ENCODE measurements at regions not wholly inside any gene's neighbourhood (a gene's known extent, or its start where the extent isn't known, plus 50 kb on each side); places are given as distances from the start of the nearest gene placed in this dataset.
A peak's percentile ranks its signal among the peaks of the same experiment; 100 is the strongest.
"Not testable (repeated sequence)": the region's sequence is repeated elsewhere in the genome, so short reads cannot be mapped to it uniquely, and the experiment has no call there.

DNA sequence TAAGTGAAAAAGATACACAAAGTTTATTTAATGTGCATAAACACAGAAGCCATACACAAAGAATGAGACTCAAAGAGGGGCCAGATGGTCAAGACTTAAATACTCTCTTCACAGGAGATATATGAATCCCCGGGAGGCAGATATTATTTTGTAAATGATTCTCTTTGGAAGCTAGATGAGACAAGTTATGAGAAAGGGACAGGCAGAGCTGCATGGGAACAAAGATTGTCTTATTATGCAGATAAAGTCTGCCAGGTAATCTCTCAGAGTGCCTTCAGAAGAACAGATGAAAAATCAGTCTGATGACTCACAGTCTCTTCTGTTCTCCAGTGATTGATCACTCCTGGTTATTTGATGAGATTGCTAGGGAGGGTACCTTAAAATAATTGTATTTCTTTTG is 89.0 kb downstream of the NAF1 start:
- no peak for ATAC-seq
- intact Hi-C loops (cut with micrococcal nuclease), result no loop called here

GRCh38 chr4:163072222-163072621 is 94.5 kb downstream of the NAF1 start:
- intact Hi-C loops (cut with micrococcal nuclease), result no loop called here
- no peak for ATAC-seq
- no peak for DNase-seq

More for the DNA sequence above, 89.0 kb downstream of the NAF1 start:
- no peak for DNase-seq

GRCh38 chr4:163071308-163071707 is 95.4 kb downstream of the NAF1 start:
- intact Hi-C loops (cut with micrococcal nuclease), result no loop called here
- ATAC-seq (no peak), DNase-seq (no peak)

GRCh38 chr4:163070023-163070422 is 96.7 kb downstream of the NAF1 start:
- ATAC-seq (no peak), DNase-seq (no peak)
- intact Hi-C loops (cut with micrococcal nuclease), result no loop called here

GRCh38 chr4:163063891-163064290 is 102.8 kb downstream of the NAF1 start:
- intact Hi-C loops (cut with micrococcal nuclease), result no loop called here
- DNase-seq (no peak), ATAC-seq (no peak)

DNA sequence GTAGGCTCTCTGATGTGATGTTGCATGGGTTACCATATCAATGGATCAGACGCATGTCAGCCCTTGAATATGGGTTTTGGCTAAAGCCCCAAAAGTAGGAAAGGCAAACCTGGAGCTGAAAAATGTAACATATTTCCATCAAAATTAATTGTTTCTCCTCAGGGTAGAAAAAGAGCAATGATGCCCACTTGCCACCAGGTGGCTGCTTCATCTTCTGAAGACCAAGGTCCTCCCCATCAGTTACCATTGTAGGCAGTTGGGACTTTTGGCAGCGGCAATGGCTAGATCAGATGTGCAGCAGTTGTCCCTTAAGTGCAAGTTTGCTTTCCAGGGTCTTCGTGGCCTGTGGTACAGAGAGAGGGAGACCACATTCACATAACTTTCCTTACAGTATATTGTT is 118.2 kb downstream of the NAF1 start:
- ATAC-seq (no peak), DNase-seq (no peak)
- intact Hi-C loops (cut with micrococcal nuclease), result no loop called here

- ATAC-seq, result no peak
- intact Hi-C loops (cut with micrococcal nuclease), result no loop called here
- DNase-seq, result no peak
These were observed 124.4 kb downstream of the NAF1 start for GRCh38 chr4:163042306-163042705.

DNA sequence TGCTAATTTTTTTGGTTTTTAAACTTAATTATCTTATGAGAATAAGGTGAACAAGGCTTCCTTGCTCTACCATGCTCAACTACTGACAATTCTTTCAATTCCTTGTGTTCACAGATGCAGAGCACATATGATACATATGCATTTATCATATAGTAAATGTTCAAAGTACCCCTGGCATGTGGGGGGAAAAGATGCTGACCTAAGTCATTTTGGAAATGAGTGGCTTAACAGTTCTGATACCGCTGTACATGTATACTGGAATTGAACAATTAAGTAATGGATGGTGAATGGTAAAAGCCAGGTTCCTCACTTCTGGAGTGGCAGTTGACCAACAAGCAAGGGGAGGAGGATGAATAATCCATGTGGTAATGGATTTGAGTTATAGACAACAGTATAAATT is 149.6 kb downstream of the NAF1 start:
- ATAC-seq (no peak), DNase-seq (no peak)
- intact Hi-C loops (cut with micrococcal nuclease), result no loop called here

DNA sequence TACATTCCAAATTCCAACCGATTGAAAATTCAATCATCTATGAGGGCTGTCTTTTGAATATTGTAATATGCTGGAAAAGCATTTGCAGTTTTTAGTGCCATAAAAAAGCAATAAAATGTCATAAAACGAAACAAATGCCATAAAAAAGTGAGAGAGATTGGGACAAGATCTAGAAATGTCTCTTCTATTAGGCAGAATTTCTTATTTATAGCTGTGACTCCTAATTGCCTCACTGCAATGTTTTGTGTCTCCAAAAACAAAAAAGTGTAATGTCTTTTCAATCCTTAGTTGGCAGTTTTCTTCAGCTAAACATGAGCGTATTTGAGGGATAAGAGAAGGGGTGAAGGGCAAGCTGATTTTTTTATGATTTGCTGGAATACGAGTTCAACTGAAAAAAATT is 153.9 kb downstream of the NAF1 start:
- intact Hi-C loops (cut with micrococcal nuclease), result no loop called here
- ATAC-seq (no peak), DNase-seq (no peak)

- intact Hi-C loops (cut with micrococcal nuclease), result no loop called here
These were observed 162.7 kb downstream of the NAF1 start for GRCh38 chr4:163003979-163004378.

DNA sequence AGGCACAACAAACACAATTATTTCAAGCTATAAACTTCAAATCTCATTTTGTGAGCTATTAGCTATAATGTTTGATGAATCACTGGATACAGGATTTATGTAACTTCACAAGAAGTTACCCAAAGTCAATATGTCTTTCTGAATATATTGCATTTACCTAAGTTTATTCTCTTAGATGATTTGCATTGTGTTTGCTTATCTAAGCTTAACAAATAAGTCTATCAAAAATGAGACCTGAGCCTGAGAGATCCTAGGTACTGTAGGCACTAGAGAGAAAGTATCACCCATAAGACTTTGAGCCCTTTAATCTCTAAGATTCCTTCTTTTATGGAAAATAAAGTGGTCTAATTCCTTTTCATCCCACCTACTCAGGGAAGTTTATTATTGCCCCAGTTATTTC is 178.2 kb downstream of the NAF1 start:
- intact Hi-C loops (cut with micrococcal nuclease), result no loop called here
- DNase-seq (no peak), ATAC-seq (no peak)

More at GRCh38 chr4:163003979-163004378, 162.7 kb downstream of the NAF1 start:
- DNase-seq (no peak), ATAC-seq (no peak)

DNA sequence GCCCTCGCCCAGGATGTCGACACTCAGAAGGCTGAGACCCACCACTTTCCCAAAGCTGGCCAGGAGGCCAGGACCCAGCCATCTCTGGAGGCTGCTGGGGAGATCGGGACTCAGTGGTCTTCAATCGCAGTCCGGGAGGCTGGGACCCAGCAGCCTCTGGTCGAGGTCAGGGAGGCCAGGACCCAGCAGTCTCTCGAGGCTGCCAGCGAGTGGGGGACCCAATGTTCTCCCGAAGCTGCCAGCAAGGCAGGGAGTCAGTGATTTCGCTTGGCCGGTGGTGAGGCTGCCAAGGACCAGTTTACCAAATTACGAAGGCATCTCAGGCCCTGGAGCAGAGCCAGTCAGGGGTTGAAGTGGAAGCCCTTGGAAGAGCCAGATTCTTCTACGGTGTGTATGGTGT is 181.6 kb downstream of the NAF1 start:
- intact Hi-C loops (cut with micrococcal nuclease), result no loop called here
- DNase-seq, result no peak
- no peak for ATAC-seq

GRCh38 chr4:162984621-162985020 is 182.1 kb downstream of the NAF1 start:
- intact Hi-C loops (cut with micrococcal nuclease), result no loop called here
- ATAC-seq (no peak), DNase-seq (no peak)

DNA sequence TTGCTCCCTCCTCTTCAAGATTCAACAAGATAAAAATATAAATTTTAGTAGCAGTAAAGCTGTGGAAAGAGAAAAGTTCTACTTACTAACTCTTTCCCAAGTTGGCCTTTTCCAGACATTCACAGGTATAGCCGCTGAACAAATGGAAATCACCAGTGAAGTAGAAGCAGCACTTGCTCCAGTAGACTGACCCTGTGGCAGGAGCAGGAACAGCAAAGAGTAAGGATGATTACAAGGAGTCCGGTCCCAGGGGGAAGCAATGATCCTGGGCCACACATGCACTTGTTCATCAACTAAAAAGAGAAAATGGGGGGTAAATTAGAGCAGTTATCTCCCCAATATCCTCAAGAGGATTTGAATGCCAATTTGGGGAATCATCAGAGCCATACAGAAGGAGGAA is 184.9 kb downstream of the NAF1 start:
- DNase-seq (no peak), ATAC-seq (no peak)
- intact Hi-C loops (cut with micrococcal nuclease), result no loop called here

- intact Hi-C loops (cut with micrococcal nuclease), result no loop called here
- ATAC-seq (no peak), DNase-seq (no peak)
These were observed 188.3 kb downstream of the NAF1 start for GRCh38 chr4:162978398-162978797.

DNA sequence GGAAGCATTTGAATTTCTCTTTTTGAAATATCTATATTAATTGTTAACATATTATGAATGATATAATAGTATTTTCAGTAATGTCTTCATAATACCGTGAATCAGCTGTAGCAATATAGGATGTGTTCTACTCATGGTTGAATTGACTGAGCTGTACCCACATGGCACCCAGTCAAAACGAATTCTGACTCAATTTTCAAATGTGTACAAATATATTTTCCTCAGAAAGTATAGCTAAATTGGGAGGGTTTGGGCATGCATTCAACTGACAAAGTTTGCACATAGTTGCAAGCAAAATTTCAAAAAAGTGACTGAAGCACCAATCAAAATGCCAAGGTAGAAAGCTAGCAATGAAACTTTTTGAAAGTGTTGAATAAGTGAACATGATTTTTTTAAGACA is 188.9 kb downstream of the NAF1 start:
- ATAC-seq, result no peak
- DNase-seq, result no peak
- intact Hi-C loops (cut with micrococcal nuclease), result no loop called here

DNA sequence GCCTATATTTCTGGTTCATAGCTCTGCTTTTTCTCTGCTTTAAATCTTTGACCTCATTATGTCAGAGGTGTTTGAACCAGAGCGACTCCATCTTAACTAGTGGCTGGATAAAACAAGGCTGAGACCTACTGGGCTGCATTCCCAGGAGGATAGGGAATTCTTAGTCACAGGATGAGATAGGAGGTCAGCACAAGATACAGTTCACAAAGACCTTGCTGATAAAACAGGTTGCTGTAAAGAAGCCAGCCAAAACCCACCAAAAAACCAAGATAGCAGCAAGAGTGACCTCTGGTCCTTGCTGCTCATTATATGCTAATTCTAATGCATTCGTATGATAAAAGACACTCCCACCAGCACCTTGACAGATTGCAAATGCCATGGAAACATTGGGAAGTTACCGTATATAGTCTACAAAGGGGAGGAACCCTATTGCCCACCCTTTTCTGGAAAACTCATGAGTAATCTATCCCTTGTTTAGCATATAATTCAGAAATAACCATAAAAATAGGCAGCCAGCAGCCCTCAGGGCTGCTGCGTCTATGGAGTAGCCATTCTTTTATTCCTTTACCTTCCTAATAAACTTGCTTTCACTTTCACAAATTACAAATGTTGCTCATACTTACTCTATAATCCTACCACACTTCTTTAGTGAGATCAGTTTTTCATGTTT is 193.9 kb downstream of the NAF1 start:
- ATAC-seq (no peak), DNase-seq (no peak)
- intact Hi-C loops (cut with micrococcal nuclease), result no loop called here

- intact Hi-C loops (cut with micrococcal nuclease), result no loop called here
- DNase-seq, result no peak
- ATAC-seq, result no peak
These were observed 197.5 kb downstream of the NAF1 start for GRCh38 chr4:162969194-162969593.

DNA sequence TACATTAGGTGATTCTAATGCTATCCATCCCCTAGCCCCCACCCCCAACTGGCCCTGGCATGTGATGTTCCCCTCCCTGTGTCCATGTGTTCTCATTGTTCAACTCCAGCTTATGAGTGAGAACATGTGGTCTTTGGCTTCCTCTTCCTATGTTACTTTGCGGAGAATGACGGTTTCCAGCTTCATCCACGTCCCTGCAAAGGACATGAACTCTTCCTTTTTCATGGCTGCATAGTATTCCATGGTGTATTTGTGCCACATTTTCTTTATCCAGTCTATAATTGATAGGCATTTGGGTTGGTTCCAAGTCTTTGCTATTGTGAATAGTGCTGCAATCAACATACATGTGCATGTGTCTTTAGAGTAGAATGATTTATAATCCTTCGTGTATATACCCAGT is 200.7 kb downstream of the NAF1 start:
- intact Hi-C loops (cut with micrococcal nuclease); ATAC-seq; DNase-seq: not testable (repeated sequence)

DNA sequence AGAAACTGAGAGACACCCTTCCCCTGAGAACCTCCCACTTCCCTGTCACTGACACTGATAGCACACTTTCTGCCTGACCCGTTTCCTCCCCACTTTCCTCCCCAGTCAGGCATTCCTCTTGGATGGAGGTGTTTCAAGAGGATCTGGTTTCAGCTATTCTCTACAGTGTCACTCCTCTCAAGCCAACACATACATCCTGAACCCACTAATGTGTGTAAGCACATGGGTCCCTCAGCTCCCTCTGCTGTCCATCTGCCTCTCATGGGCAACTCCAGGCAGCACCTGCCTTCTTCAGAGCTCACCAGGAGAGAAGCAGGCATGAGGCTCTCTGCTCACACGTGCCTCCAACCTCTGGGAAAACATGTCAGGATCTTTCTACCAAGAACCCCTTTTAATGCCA is 207.6 kb downstream of the NAF1 start:
- ATAC-seq (peak; percentile 30), DNase-seq (no peak)
- intact Hi-C loops (cut with micrococcal nuclease), result no loop called here

DNA sequence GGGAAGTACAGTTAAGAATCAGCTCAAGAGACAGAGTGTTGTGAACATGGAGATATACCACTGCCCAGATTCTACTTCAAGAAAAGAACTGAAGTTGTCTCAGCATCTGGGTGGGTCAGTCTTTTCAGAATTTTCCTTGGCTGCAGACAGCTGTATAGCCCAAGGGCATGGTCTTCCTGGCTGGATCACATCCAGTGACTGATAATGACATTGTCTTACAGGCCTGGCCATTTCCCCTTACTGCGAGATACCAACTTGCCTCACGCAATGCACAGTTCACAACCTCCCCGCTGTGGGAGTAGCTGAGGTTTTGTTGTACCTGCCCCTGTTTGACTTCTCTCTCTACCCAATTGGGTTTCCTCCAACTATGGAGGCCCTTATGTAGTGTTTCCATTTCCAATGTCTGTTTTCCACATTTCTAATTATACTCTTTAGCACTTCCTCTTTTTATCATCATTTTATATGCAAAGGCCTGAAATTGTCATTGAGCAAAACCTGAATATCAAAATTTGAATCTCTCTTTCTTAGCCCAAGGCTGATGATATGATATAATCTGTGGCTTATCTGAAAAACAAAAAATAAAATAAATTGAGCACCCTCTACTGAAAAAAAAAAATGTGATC is 209.1 kb downstream of the NAF1 start:
- intact Hi-C loops (cut with micrococcal nuclease), result no loop called here
- DNase-seq (no peak), ATAC-seq (no peak)

All from left ventricle myocardium superior (tissue), 1 donor.